Fibroblast of the conjunctiva (primary cell): ENCODE measurements at regions not wholly inside any gene's neighbourhood (a gene's known extent, or its start where the extent isn't known, plus 50 kb on each side); places are given as distances from the start of the nearest gene placed in this dataset.
"Not testable (repeated sequence)": the region's sequence is repeated elsewhere in the genome, so short reads cannot be mapped to it uniquely, and the experiment has no call there.

Source experiments
- DNase-seq: peaks from one replicate; pipeline ENCODE4 v3.0.0-alpha.2; 2010; ENCODE audit warnings: low read depth

- no peak for DNase-seq
These were observed 596.5 kb upstream of the KLF12 start for GRCh38 chr13:74730556-74731331.

DNA sequence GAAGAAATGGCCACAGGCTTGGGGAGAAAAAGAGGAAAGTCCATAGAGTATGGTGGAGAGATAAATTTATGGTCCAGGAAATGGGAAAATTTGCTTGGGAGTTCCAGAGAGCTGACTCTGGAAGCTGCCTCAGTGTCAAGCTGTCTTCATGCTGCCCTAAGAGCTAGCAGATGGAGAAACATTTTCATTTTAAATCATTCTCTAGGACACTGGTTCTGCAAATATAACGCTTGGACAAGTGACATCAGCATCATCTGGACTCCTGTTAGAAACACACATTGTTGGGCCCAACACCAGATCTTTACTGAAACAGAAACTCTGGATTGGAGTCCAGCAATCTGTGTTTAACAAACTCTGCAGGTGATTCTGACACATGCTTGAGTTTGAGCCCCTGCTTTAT lies 592.0 kb upstream of the KLF12 start:
- no peak for DNase-seq

DNA sequence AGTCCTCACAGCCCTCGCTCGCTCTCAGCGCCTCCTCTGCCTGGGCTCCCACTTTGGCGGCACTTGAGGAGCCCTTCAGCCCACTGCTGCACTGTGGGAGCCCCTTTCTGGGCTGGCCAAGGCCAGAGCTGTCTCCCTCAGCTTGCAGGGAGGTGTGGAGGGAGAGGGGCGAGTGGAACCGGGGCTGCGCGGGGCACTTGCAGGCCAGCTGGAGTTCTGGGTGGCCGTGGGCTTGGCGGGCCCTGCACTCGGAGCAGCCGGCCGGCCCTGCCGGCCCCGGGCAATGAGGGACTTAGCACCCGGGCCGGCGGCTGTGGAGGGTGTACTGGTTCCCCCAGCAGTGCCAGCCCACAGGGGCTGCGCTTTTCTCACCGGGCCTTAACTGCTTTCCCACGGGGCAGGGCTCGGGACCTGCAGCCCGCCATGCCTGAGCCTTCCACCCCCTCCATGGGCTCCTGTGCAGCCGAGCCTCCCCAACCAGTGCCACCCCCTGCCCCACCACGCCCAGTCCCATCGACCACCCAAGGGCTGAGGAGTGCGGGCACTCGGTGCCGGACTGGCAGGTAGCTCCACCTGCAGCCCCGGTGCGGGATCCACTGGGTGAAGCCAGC lies 584.1 kb upstream of the KLF12 start:
- not testable (repeated sequence) for DNase-seq

DNA sequence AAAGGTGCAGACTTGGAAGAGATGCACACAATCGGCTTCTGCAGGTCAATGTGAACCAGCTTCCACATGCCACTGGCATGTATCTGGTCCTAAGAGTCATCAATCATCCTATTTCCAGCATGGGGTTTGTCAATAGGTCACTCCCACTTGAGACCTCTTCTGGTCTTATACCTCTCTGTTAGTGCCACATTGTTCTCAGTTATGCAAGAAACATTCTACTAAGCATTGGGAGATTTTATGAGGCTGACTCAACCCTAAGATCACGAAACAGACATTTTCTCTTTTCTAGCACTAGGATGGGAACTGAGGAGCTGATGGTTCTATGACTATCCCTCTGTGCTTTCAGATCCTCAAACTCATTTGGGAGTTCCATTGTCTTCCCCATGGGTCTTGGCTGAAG lies 581.5 kb upstream of the KLF12 start:
- DNase-seq = no peak

- no peak for DNase-seq
These were observed 575.8 kb upstream of the KLF12 start for GRCh38 chr13:74710006-74710405.

- no peak for DNase-seq
These were observed 575.0 kb upstream of the KLF12 start for GRCh38 chr13:74709226-74709625.

- no peak for DNase-seq
These were observed 574.4 kb upstream of the KLF12 start for GRCh38 chr13:74708629-74709028.

DNA sequence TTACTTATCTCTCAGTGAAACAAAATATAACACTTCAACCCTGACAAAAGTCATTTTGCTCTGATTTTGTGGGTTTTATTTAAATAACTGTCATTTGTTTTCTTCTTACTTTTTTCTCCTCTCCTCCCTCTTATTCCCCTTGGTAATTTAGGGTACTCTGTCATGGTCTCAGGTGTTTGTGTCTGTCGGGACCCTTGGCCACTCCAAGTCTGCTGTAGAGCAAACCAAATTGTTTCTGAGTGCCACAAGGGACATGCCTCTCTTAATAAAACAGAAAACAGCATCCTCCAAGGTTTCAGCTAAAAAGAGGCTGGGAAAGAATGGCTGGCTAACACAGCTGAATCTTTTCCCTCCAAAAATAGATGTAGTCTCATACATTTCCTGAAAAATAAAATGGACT lies 573.1 kb upstream of the KLF12 start:
- no peak for DNase-seq

DNA sequence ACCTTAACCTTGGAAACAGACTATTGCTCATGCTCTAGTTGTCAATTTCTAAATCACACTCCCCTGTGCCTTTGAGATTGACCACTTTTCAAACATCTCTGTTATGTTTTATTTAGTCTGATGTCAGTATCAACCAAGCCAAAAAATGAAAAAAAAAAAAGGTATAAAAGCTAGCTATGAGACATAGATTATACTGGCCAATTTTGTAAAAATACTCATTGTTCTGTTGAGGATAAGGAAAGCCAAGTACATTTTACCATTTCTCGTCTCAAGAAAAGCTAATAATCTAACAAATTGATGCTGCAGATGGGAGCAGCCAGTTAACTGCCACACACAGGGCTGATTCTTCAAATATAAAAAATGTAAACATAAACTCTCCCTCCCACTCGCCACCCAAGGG lies 572.6 kb upstream of the KLF12 start:
- DNase-seq = no peak

GRCh38 chr13:74705438-74705837 lies 571.2 kb upstream of the KLF12 start:
- no peak for DNase-seq

DNA sequence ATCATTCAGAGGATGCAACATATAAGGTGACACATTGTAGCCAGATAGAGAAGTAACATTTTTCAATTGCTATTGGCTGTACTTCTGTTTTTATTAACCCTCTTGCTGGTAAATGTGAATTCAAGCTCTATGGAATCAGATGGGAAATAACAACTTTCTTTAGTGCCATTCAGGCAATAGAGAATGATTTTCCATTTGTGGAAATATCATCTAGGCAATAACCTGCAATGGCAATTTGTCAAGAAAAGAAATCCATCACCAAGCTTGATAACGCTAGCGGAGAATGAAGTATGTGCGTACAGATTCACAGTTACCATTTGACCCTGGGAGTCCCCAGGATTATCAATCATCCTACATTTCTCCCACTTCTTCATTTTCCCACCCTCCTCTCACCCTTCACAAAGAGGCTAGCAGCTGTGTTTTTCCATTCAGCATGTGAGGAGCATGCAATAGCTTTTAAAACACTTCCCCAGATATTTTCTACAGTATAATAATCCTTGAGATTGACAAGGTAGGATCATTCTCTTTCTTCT lies 569.7 kb upstream of the KLF12 start:
- no peak for DNase-seq

- DNase-seq = no peak
These were observed 562.1 kb upstream of the KLF12 start for GRCh38 chr13:74696148-74696922.

- DNase-seq = no peak
These were observed 561.0 kb upstream of the KLF12 start for GRCh38 chr13:74695021-74695800.

GRCh38 chr13:74687442-74688182 lies 553.4 kb upstream of the KLF12 start:
- DNase-seq = no peak

DNA sequence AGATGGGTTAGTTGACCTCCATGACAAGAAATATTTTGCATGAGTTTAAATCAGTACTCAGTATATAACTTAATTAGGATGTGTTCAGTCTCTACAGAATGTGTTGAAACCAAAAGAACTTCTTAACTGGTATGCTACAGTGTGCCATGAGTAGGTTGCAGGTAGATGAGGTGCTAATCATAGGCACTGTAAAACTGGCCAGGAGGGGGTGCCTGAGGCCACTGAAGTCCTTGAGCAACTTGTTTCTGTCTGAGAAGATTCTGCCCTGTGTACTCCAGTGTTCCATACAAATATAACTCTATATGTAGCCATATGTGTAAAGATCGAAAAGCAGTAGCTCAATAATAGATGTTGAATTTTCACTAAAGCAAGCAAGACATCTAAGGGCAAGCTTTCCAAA lies 549.2 kb upstream of the KLF12 start:
- no peak for DNase-seq

GRCh38 chr13:74682746-74683145 lies 548.5 kb upstream of the KLF12 start:
- DNase-seq = no peak

GRCh38 chr13:74681891-74682290 lies 547.7 kb upstream of the KLF12 start:
- DNase-seq = no peak

- DNase-seq = no peak
These were observed 544.2 kb upstream of the KLF12 start for GRCh38 chr13:74678308-74678965.

DNA sequence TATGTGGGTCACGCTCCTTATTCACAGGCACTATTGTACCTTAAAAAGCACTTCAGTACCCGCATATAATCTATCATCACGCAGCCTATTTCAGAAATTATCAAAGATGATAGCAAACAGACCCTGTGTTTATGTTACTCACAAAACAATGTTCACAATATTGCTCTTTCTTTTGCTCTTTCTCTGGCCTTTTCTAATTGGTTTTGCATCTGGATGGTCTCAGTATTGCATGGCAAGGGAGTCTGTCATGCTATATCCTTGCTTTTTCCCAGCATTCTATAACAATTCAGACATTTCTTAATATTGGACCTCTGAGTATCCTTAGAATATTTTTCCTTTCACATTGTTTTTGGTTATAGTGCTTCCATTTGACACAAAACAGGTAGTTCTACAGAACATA lies 541.8 kb upstream of the KLF12 start:
- no peak for DNase-seq

DNA sequence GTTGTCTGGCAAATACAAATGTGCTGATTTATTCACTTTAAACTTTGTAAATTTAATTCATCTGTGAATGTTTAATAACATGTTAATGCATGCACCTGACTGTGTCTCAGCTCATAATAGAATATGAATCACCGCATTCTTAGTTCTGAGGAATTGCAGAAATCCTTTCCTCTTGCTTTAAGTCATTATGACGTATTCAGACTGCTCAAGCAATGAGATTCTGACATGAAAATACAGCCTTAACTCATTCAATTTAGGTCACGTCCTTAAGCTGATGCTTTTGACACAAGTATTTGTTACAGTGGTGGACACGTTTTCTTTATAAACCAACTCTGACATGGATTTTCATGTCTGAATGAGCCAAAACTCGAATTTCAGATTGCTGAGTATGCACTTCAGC lies 541.0 kb upstream of the KLF12 start:
- no peak for DNase-seq

GRCh38 chr13:74674720-74675119 lies 540.5 kb upstream of the KLF12 start:
- DNase-seq = no peak
